Endothelial cell of umbilical vein (primary cell): ENCODE measurements at regions not wholly inside any gene's neighbourhood (a gene's known extent, or its start where the extent isn't known, plus 50 kb on each side); places are given as distances from the start of the nearest gene placed in this dataset.

Experiments used
- BruUV-seq: library from RNA; stranded (reverse); fragments of 400-500 nt; replicated peaks from 2 replicates; lab custom pipeline; 2021; lab: Mats Ljungman, UMichigan
- CTCF ChIA-PET: fragments of 300-600, 350-600 bp; sonication (Branson Sonifier 250); formaldehyde crosslinking; loops from one replicate; lab custom pipeline; 2021; ENCODE audit warnings: antibody characterized with exemption, inconsistent platforms; lab: Charles Lee
- POLR2A ChIA-PET: fragments of 300-600, 350-600 bp; sonication (Branson Sonifier 250); formaldehyde crosslinking; loops from one replicate; lab custom pipeline; 2021; ENCODE audit warnings: antibody characterized with exemption, inconsistent platforms; lab: Charles Lee
- DNase-seq: peaks from one replicate; pipeline ENCODE4 v3.0.0-alpha.2; 2011; ENCODE audit warnings: low read depth, low spot score
- FAIRE-seq: peaks from 2 replicates; lab custom pipeline; 2011; peaks lifted over from hg19 to GRCh38; lab: Jason Lieb, UNC
- H2AFZ ChIP-seq: 2 replicates; pipeline ENCODE4 v1.6.0; 2012; ENCODE audit warnings: low read depth, low read length, control low read depth, inconsistent platforms
- H3K27ac ChIP-seq: 2 replicates; pipeline ENCODE4 v1.5.1; 2011; ENCODE audit warnings: low read depth, mild to moderate bottlenecking, control low read depth, low read length, moderate library complexity; ENCODE audit not compliant: insufficient read depth
- H3K27me3 ChIP-seq, 2 experiments: 2 replicates each; pipeline versions ENCODE4 v1.6.0 to v1.6.1; 2011; ENCODE audit warnings: low read length in 2 of 2, mixed read lengths in 1 of 2; ENCODE audit not compliant: control insufficient read depth in 2 of 2, insufficient read depth in 2 of 2
- H3K36me3 ChIP-seq, 2 experiments: 2 replicates in 1 of 2; 3 replicates in 1 of 2; pipeline ENCODE4 v1.5.1; 2011; ENCODE audit warnings: low read length in 2 of 2, mild to moderate bottlenecking in 1 of 2, moderate library complexity in 1 of 2; ENCODE audit not compliant: control insufficient read depth in 2 of 2, insufficient read depth in 2 of 2; ENCODE audit errors: extremely low read depth in 1 of 2
- H3K4me1 ChIP-seq: 3 replicates; pipeline ENCODE4 v1.5.1; 2011; ENCODE audit warnings: mild to moderate bottlenecking, low read length; ENCODE audit not compliant: control insufficient read depth, insufficient read depth; ENCODE audit errors: extremely low read depth
- H3K4me2 ChIP-seq: 2 replicates; pipeline ENCODE4 v1.6.1; 2011; ENCODE audit warnings: low read length, control low read depth, mixed read lengths; ENCODE audit not compliant: insufficient read depth
- H3K4me3 ChIP-seq, 3 experiments: fragments of 200-600 bp in 1 of 3; sonication (generic), shearing (Covaris generic) in 1 of 3; replicated peaks in 1 of 3; 2 replicates each; pipeline ENCODE4 v1.5.1; 2011 to 2016; ENCODE audit warnings: control low read depth in 3 of 3, low read length in 3 of 3, mild to moderate bottlenecking in 2 of 3, inconsistent platforms in 1 of 3, low read depth in 1 of 3, moderate library complexity in 1 of 3; ENCODE audit not compliant: insufficient read depth in 1 of 3
- H3K79me2 ChIP-seq: 2 replicates; pipeline ENCODE4 v1.6.0; 2012; ENCODE audit warnings: low read length, inconsistent platforms; ENCODE audit not compliant: control insufficient read depth, insufficient read depth
- H3K9ac ChIP-seq: replicated peaks from 2 replicates; pipeline ENCODE3; 2011; ENCODE audit warnings: low read length, control low read depth; ENCODE audit not compliant: insufficient read depth; ENCODE audit errors: extremely low read depth
- H3K9me1 ChIP-seq: replicated peaks from 3 replicates; pipeline ENCODE4 v1.6.0; 2011; ENCODE audit warnings: mild to moderate bottlenecking, low read length; ENCODE audit not compliant: control insufficient read depth, insufficient read depth; ENCODE audit errors: extremely low read depth
- H3K9me3 ChIP-seq: replicated peaks from 2 replicates; pipeline ENCODE4 v1.5.1; 2012; ENCODE audit warnings: low read length, inconsistent platforms; ENCODE audit not compliant: control insufficient read depth, insufficient read depth
- H4K20me1 ChIP-seq: replicated peaks from 2 replicates; pipeline ENCODE3; 2011; ENCODE audit warnings: mild to moderate bottlenecking, low read length; ENCODE audit not compliant: control insufficient read depth, insufficient read depth; ENCODE audit errors: extremely low read depth
- EZH2 ChIP-seq: IDR thresholded peaks from 2 replicates; pipeline ENCODE4 v1.6.1; 2012; ENCODE audit warnings: borderline replicate concordance, low read depth, mild to moderate bottlenecking, moderate library complexity, low read length, inconsistent platforms; ENCODE audit not compliant: severe bottlenecking
- FOS ChIP-seq: IDR thresholded peaks from 2 replicates; pipeline ENCODE4 v1.6.1; 2011; ENCODE audit warnings: mild to moderate bottlenecking, low read length, moderate library complexity, borderline replicate concordance; ENCODE audit not compliant: insufficient read depth
- GATA2 ChIP-seq: IDR thresholded peaks from 2 replicates; pipeline ENCODE4 v1.7.0; 2011; ENCODE audit warnings: low read depth, mild to moderate bottlenecking, moderate library complexity, mixed read lengths, low read length; ENCODE audit not compliant: insufficient read length, insufficient read depth
- JUN ChIP-seq: IDR thresholded peaks from 2 replicates; pipeline ENCODE4 v1.6.1; 2011; ENCODE audit warnings: borderline replicate concordance, low read depth; ENCODE audit not compliant: insufficient read length, insufficient read depth
- MYC ChIP-seq: IDR thresholded peaks from one replicate; pipeline ENCODE4 v1.6.1; 2011; ENCODE audit warnings: mild to moderate bottlenecking, low read depth, low read length
- POLR2A ChIP-seq: IDR thresholded peaks from 2 replicates; pipeline ENCODE4 v1.6.1; 2012; ENCODE audit warnings: low read depth, mild to moderate bottlenecking, control low read depth, low read length
- POLR2AphosphoS5 ChIP-seq: IDR thresholded peaks from 2 replicates; pipeline ENCODE4 v1.6.1; 2012; ENCODE audit warnings: low read depth, mild to moderate bottlenecking, control low read depth, low read length, moderate library complexity; ENCODE audit not compliant: insufficient read depth
- dilution Hi-C: fragments of 300-500 bp; cut with MboI; formaldehyde crosslinking; loops from one replicate; pipeline ENCODE4 v1.15.0; 2019; ENCODE audit warnings: low sequenced_read_pairs; ENCODE audit not compliant: extremely low pct_ligation_motif_present
- intact Hi-C: fragments of 100-400 bp; cut with micrococcal nuclease; formaldehyde crosslinking; loops from one replicate; pipeline ENCODE4 v1.10.0; 2022
- TF ChIP-seq, protein P1 (sequence below), 2 donors: IDR thresholded peaks; 1 replicate in 1 of 2; 2 replicates in 1 of 2; pipeline ENCODE4 v1.5.1; 2011; ENCODE audit warnings: low read length in 2 of 2, mild to moderate bottlenecking in 2 of 2, moderate library complexity in 2 of 2, control low read depth in 1 of 2, inconsistent platforms in 1 of 2, low read depth in 1 of 2; ENCODE audit not compliant: insufficient read depth in 1 of 2; ENCODE audit errors: extremely low read depth in 1 of 2
- TF ChIP-seq, protein P2 (sequence below): IDR thresholded peaks from 2 replicates; pipeline ENCODE4 v1.6.1; 2011; ENCODE audit not compliant: insufficient read depth, insufficient read length

DNA sequence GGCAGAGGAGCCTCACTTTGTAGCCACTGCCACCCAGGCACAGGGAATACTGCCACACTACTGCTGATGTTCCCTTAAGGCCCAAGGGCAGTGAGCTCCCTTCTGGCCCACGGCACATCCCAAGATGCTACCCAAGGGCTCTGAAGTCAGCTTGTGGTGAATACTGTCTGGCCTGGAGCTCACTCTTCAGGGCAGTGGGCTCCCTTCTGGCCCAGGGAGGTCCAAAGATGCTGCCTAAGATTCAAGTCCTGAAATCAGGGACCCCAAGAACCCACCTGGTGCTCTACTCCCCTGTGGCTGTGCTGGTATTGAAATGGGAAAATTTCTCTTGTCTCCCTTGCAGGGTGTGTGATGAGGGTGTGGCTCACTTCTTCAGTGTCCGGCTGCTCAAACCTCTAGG is 132.8 kb downstream of the TINAG start:
- BruUV-seq = no TSS peak
- dilution Hi-C loops = no loop called here
- intact Hi-C loops = no loop called here
- Histone ChIP-seq H3K36me3 (no peaks in the 10 kb centered on the region), H3K79me2 (no peaks in the 10 kb centered on the region), H3K4me3 (no peak overlapping the region), H4K20me1 (no peaks in the 10 kb centered on the region), H2AFZ (no peak overlapping the region), H3K9me1 (no peaks in the 10 kb centered on the region), H3K27ac (no peak overlapping the region), H3K27me3 (peaks cover 0 to 7% of the 10 kb centered on the region in 2 experiments), H3K4me2 (no peak overlapping the region), H3K9me3 (no peaks in the 10 kb centered on the region), H3K4me1 (no peaks in the 10 kb centered on the region), H3K9ac (no peak overlapping the region)
- DNase-seq = no peak
- POLR2A ChIA-PET = no interaction called here
- no peak for FAIRE-seq
- TF ChIP-seq JUN = no peak
- TF ChIP-seq MYC = no peak
- TF ChIP-seq EZH2 = no peak
- TF ChIP-seq, protein P1, sequence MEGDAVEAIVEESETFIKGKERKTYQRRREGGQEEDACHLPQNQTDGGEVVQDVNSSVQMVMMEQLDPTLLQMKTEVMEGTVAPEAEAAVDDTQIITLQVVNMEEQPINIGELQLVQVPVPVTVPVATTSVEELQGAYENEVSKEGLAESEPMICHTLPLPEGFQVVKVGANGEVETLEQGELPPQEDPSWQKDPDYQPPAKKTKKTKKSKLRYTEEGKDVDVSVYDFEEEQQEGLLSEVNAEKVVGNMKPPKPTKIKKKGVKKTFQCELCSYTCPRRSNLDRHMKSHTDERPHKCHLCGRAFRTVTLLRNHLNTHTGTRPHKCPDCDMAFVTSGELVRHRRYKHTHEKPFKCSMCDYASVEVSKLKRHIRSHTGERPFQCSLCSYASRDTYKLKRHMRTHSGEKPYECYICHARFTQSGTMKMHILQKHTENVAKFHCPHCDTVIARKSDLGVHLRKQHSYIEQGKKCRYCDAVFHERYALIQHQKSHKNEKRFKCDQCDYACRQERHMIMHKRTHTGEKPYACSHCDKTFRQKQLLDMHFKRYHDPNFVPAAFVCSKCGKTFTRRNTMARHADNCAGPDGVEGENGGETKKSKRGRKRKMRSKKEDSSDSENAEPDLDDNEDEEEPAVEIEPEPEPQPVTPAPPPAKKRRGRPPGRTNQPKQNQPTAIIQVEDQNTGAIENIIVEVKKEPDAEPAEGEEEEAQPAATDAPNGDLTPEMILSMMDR (IDR thresholded peaks at IDR 0.05; ENCODE audit: extremely low read depth in 1 of 2, insufficient read depth in 1 of 2, low read depth in 1 of 2, low read length in 2 of 2) = no peak
- no peak for TF ChIP-seq GATA2
- no peak for TF ChIP-seq FOS
- TF ChIP-seq, protein P2, sequence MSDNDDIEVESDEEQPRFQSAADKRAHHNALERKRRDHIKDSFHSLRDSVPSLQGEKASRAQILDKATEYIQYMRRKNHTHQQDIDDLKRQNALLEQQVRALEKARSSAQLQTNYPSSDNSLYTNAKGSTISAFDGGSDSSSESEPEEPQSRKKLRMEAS = no peak
- TF ChIP-seq POLR2AphosphoS5 = no peak
- no peak for TF ChIP-seq POLR2A
- CTCF ChIA-PET = no interaction called here
